COLO829 (cell line): ENCODE measurements at regions not wholly inside any gene's neighbourhood (a gene's known extent, or its start where the extent isn't known, plus 50 kb on each side); places are given as distances from the start of the nearest gene placed in this dataset.
A peak's percentile ranks its signal among the peaks of the same experiment; 100 is the strongest.
"Not testable (repeated sequence)": the region's sequence is repeated elsewhere in the genome, so short reads cannot be mapped to it uniquely, and the experiment has no call there.

Experiments
- DNase-seq: peaks from one replicate; pipeline ENCODE4 v3.0.0; 2012; ENCODE audit warnings: low spot score

DNA sequence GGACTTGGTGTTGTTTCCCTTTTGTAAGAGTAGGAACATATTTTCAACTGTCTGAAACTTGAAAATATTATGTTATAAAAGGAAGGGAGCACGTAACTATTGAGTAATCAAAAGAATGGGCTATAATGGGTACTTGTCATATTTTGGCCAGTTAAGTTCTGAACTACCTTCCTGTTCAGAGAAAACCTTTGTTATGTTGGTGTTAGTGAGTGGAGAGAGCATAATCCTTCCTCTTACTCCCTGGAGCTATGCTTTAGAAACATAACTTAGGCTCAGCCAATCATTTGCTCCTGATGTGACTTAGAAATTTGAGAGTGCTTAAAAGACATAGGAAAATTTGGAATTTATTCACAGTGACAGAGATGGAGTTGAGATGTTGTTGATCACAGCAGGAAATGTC, 482.5 kb upstream of the SPRY2 start:
- no peak for DNase-seq

DNA sequence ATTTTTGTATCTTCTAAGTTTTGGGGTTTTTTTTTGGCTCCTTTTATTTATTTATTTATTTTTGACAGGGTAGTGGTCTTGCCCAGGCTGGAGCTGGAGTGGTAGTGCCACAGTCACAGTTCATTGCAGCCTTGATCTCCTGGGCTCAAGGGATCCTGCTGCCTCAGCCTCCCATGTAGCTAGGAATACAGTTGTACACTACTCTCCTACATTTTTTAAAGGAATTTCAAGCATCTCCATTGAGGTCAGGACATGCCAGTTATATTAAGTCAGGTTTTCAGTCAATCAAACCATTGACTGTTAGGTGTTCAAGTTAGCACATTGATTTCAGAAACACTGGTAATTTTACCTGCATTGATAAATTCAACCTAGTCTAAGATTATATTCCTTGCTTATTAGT, 480.5 kb upstream of the SPRY2 start:
- DNase-seq = no peak

DNA sequence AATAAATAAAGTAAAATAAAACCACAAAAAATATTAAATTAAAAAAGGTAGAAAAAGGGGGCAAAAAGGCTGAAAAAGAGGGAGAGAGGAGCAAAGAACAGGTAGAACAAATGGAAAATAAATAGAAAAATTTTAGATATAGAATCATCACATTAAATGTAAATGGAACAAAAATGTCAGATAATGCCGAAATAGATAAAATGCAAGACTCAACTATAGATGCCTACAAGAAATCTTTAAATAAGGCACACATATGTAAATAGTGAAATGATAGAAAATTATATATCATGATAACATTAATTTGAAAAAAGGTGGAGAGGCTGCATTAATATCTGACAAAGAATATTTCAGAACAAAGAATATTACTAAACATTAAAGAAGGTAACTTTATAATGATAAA, 477.1 kb upstream of the SPRY2 start:
- DNase-seq = no peak

DNA sequence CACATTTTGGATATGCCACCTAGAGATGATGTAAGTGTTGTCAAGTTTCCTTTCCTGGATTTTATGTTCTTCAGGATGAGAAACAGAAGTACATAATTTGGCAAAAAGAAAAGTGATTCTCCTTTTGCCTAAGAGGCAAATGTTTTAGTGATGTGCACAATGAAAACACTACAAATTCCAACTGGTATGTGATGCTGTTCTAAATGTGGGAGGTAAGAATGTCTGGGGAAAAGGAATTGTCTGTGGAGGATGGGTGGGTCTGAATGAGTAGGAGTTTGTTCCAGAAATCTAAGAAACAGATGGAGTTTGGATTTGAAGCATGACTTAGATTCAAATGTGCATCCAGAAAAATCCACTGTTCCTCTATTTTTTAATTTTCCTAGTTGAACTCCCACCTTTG, 473.6 kb upstream of the SPRY2 start:
- DNase-seq = no peak

DNA sequence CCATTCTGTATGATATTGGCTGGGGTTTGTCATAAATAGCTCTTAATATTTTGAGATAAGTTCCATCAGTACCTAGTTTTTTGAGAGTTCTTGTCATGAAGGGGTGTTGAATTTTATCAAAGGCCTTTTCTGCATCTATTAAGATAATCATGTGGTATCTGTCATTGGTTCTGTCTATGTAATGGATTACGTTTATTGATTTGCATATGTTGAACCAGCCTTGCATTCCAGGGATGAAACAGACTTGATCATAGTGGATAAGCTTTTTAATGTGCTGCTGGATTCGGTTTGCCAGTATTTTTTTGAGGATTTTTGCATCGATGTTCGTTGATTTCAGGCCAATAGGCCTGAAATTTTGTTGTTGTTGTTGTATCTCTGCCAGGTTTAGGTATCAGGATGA, 469.4 kb upstream of the SPRY2 start:
- not testable (repeated sequence) for DNase-seq

DNA sequence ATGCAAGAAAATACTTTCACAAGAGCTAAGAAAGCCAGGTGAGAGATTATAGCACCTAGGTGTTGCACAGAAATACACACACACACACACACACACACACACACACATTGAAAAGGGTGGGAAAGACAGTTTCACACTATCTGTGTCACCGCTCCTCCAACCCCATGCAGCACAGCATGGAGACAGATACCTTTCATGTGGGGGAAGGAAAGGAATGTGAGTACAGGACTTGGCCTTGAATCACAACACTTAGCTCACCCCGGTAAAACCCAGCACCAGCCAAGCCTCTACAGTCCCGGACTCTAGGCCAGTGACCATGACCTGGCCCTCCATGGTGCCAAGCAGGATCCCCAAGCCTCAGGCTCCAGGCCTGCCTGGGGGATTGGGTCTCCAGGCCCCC, 462.0 kb upstream of the SPRY2 start:
- DNase-seq = no peak

DNA sequence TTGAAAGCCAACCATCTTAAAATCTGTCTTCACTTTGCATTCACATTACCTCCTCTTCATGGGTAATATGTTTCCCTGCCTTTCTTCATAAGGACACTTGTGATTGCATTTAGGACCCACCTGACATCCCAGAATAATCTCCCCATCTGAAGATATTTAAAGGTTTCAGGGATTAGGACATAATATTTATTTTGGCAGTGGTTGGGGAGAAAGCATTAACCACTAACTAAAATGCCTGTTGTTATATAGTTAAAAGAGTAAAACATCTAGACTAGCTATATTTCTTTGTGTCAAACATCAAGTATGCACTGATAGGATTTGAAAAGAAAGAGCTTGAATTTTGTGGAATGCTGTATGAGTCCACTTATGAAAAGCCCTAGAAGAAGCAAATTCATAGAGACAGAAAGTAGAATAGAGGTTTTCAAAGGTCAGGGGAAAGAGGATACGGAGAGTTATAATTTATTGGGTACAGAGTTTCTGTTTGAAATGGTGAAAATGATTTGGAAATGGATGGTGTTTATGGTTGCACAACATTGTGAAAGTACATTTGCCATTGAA, 457.7 kb upstream of the SPRY2 start:
- no peak for DNase-seq

DNA sequence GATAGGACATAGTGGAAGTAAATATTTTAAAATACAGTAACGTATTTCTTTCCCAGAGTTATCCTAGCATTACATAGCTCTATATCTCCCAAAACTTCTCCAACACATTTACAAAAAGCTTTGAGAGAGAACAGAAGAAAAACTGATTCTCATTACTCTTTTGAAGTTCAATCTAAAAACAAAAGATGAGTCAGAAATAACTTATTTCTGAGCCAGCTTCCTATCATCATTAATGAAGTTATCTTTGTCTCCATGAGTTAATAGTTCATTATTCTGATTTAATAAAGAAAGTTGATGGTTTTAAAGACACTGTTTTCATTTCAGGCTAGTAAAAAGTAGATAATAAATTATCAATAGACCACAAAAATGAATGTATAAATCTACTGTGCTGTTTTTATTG, 446.7 kb upstream of the SPRY2 start:
- peak; percentile 1 for DNase-seq

DNA sequence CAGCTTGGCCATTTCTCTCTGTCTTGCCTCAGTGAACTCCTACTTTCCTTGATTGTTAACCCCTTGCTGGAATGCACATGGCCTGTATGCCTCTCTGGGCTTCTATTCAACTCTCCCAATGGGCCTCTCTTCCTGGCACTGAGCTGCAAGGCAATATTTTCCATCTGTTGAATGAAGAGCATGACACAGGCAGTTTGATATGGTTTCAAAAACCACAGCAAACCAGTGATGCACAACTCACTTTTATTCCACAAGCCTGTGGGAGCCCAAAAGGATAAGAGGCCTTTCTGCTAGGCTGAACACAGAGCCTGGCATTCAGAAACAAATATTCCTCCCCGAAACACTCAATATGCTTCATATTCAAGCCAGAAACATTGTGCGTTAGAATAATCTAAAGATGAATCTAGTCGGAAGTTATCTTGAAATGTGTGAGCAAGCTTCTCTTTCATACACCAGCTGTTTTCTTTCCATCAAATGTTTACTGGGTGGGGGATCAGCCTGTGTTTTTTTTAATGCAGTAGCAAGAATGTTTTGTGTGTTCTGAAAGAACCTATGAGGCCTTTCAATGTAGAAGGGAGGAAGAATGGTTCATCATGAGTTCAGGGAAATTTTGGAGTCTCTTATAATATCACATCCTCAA, 443.1 kb upstream of the SPRY2 start:
- DNase-seq = no peak

DNA sequence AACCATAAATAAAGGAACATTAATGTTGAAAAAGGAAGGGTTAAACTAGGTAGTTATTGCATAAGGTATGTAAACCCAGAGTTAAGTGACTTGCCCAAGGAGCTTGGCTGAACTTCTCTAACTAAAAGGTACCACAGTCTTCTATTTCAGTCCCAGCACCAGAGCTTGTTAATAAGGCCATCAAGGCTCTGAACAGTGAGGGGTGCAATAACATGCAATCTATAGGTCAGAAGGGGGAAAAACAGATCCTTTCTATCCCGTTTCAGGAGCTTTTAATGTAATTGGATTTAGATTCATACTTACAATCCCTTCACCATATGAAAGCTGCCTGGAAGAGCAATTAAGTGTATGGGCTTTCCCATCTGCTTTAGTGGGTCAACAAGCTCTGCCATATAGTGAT, 441.5 kb upstream of the SPRY2 start:
- DNase-seq = no peak

DNA sequence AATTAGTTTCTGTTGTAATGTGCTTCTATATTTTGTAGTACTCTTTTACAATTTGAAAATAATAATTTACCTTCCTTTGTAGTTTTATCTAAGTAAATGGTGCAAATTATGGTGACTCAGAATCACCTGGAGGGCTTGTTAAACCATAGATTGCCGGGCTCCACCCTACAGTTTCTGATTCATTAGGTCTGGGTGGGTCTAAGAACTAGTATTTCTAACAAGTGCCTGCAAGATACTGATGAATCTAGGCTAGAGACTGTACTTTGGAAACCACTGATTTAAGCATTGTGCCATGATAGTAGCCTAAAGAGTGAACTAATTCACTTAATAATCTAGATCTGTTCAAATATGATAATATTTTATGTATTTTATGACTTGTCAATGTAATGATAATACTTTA, 437.4 kb upstream of the SPRY2 start:
- DNase-seq = no peak

DNA sequence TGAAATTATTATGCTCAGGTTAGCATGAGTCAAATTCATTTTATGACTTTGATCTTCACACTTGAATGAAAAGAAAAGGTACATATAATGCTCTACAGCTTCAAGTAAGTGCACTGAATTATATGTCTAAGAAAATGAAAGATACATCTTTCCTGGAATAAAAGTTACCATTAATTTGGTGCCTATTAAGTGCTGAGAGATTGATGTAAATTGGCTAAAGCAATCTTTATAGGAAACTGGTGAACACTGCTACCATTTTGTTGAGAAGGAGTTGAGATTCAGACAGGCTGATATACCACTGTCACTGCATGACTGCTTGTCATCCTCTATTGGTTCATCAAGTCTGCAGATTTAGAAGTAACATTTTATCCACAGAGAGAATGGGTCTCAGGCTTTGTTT, 416.8 kb upstream of the SPRY2 start:
- DNase-seq = no peak

DNA sequence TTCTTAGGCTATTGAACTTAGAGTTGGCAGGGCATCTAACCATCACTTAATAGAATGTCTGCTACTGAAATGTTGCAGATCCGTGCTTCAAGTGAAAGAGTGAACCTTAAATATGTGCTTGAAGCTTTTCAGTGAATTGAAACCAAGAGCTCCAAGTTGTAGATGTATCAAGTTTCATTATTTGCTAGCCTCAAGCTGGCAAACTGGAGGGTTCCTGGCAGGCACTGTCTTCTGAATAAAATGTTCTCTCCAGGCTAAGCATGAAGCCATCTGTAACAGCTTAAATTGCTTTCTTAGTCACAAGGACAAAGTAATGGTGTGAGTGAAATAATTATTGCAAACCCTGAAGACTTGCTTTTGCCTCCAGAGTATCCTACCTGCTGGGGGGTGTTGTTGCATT, 415.0 kb upstream of the SPRY2 start:
- no peak for DNase-seq

DNA sequence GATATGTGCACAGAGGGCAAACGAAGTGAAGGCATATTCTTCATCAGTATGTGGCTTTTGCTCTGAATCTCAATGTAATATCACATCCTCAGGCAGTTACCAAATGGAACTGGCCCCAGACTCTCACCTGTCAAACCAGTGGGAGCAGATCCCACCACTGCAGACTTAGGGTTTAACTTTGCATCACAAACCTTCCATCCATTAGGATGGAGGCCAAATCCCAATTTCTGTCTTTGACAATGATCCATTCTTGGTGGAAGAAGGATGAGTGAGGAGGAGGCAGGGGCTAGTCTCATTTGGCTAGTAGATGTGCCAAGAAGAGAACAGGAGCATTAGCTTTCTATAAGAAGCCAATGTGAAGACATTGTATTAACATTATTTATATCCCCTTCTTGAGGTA, 413.5 kb upstream of the SPRY2 start:
- no peak for DNase-seq

DNA sequence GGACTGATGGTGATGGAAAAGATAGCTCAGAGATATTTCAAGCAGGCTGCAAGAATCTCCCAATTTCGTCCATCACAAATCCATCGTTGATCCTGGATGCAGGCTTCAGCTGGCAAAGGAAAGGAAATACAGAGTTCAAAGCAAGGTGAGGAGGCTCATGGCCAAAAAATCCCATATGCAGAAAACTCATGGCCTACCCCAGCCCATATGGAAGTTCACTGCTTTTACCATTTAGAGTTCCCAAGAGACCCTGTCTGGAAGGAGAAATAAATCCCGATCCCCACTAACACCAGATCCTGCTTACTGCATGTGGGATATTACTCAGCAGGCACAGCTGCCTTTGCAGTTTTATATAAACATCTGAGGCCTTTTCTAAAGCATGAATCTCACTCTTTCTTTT, 412.9 kb upstream of the SPRY2 start:
- no peak for DNase-seq

DNA sequence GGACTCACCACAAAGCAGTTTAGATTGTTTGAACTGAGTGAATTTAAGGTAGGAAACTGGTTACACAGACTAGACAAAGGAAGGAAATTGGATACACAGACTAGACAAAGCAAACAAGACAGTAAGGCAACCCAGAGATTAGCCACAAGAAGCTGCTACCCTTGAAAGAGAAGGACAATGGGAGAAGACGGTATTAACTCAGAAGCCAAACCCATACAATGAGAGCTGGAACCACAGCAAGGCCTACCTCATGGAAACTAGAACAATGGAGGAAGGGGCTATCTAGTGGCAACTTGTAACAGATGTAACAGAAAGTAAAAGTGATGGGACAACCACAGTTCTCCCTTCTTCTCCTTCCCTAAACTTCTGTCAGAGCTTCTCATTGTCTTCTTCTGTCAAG, 410.9 kb upstream of the SPRY2 start:
- DNase-seq = no peak

DNA sequence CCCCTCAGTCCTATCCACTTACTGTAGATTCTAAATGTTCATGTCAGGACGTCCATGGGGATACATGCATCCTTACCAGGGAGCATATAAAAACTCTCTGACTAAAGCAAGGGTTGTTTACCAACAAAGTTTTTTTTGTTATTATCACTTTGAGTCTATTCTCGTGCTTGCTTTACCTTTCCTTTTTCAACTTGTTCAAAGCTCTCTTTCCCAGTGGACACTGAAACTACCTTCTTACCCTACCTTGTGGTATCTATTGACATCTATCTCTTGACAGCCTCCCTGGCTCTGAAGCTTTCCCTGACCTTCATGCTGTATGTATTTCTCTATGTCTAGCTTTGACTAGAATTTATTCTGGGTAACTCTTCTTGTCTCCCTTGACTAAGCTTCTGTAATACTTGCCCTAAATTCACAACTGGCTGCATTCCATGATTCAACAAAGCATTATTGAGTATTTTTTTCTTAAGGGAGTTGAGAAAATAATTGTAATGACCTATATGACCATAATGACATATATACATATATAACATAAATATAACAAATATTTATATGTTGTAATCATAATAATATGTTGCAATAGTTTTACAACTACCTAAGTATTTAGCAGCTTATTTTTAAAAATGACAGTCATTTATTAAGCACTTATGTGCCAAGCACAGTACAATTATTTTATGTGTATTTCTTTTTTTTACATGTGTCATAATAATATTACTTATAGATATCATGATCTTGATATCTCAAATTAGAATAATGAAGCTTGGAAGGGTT, 403.4 kb upstream of the SPRY2 start:
- DNase-seq = no peak

DNA sequence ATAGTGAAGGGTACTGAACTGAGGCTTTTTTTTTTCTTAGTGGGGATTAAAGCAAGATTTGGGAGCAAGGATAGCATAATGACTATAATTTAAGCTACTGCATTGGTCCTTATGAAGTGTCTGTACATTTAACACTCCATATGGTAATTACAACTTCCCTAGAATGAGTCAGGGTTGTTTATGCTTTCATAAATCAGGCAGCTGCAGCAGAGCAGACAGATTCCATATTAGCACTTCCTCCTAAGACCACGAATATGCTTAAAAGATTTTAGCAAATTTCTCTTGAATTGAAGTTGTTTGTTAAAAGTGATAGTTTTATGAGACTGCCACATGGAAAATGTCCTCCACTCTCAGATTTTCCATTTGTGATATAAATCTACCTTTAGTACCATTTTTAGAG, 401.1 kb upstream of the SPRY2 start:
- no peak for DNase-seq

DNA sequence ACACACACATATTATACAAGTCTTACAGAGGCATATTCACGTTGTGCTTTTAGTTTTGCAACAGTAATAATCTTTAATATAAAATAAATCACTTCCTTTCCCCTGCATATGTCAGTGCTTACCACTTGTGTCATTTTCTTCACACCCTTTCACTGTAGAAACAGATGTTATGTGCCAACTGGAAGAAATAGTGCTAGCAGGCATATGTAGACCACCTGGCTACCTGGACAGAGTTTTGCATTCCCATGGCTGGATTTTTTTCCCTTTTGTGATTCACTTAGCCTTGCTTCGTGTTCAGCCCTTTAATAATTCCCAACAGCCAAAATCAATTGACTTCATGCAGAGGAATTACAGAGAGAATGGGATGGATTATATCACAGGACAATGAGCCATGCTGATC, 399.1 kb upstream of the SPRY2 start:
- no peak for DNase-seq

DNA sequence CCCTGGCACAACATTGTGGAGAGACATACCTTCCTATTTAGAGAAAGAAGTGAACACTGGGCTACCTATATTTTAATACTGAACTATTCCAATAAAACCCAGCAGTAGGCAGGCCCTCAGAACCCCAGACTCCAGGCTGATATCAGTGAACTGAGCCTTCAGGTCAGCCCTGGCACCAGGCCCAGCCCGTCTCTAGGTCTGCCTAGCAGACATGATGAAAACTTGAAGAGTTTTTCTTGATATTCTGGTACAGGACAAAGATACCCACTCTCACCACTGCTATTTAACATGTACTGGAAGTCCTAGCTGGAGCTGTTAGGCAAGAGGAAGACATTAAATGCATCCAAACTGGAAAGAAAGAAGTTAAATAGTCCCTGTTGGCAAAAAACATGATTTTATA, 396.6 kb upstream of the SPRY2 start:
- DNase-seq = no peak

DNA sequence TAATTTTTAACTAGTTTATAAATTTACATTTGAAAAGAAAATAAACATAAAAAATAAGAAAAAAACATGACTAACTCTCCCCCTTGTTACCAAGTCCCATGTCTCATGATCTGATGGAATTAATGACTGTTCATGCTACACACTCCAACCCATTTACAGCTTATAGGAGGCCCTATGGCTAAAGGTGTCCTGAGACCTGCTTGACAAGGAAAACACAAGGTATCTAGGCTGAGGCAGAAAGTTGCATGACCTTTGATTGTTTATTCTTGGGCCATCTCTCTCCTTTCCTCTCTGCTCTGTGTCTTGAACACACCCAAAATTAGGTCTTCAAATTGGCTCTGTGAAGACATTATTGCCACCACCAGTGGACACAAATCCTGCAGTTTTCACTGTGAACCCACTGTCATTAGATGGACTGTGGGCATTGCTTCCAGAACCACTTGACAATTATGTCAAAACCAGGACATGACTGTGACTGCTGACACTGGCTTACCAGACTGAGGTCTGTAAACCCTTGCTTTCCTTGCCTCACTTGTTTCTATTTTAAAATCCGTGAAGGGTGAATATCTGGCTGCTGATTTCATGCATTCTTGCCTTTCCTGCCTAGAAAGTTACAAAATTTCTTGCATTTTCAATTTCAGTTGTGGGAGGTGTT, 386.5 kb upstream of the SPRY2 start:
- DNase-seq = no peak

DNA sequence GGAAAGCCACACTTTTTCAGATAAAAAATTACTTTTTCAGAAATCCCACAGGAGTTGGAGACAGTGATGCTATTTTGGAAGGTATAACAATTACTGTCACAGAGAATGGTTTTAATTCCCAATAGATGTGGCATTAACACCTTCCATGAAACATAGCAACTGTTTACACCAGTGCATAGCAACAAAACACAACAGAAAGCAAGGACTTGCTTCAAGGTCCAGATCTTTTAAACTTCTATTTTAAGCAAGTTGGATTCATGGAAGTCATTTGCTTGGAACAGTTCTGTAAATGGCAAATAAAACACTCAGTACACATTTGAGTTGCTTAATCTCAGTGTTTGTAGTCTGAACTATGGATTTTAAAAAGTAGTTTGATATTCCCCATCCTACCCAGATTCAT, 385.9 kb upstream of the SPRY2 start:
- DNase-seq = no peak

DNA sequence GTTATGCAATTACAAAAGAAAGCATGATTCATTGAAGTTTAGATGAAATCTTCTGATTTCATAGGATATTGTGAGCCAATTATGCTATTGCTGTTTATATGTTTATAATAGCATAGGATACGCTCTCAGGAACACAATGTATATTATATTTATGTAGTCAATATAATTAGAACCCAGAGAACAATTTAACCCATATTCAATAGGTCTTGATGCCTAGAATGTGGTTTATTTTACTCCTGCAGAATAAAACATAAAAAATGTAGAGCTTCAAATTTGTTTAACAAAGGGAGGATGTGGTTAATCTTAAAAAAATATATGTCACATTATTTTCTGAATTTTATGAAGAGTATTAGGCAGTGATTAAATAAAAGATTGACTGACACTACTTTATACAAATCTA, 380.8 kb upstream of the SPRY2 start:
- no peak for DNase-seq
